NCI-H460 (cell line): ENCODE measurements at regions not wholly inside any gene's neighbourhood (a gene's known extent, or its start where the extent isn't known, plus 50 kb on each side); places are given as distances from the start of the nearest gene placed in this dataset.

Experiments
- DNase-seq: peaks from one replicate; pipeline ENCODE4 v3.0.0-alpha.2; 2016; ENCODE audit warnings: low read depth; ENCODE audit errors: extremely low read depth

DNA sequence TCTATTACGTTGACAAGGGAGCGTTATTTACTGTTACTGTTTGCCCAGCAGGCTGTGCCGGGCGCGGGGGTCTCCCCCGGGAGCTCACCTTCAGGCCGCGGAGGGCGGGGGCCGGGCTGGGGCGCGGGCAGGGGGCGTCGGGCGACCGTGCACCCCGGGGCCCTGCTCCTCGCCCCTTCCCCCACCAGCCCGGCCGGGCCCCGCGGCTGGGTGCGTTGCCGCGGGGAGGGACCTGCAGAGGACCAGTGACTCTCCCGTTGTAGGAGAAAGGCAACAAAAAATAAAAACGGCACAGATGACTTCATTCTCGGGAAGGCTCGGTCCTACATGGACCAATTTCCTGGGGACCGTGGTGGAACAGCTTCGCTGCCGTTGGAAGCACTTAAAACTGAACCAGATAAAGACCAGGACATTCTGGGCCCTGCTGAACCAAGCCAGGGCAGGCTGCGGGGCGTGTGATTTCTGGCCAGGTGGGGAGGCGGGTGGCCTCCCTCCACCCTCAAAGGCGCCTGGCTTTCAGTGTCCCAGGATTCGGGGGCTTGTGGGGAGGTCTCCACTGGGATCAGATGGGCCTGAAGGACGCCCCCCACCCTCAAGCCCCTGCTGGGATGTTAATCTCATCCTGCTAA is 57.4 kb downstream of the IGLL1 start:
- no peak for DNase-seq

DNA sequence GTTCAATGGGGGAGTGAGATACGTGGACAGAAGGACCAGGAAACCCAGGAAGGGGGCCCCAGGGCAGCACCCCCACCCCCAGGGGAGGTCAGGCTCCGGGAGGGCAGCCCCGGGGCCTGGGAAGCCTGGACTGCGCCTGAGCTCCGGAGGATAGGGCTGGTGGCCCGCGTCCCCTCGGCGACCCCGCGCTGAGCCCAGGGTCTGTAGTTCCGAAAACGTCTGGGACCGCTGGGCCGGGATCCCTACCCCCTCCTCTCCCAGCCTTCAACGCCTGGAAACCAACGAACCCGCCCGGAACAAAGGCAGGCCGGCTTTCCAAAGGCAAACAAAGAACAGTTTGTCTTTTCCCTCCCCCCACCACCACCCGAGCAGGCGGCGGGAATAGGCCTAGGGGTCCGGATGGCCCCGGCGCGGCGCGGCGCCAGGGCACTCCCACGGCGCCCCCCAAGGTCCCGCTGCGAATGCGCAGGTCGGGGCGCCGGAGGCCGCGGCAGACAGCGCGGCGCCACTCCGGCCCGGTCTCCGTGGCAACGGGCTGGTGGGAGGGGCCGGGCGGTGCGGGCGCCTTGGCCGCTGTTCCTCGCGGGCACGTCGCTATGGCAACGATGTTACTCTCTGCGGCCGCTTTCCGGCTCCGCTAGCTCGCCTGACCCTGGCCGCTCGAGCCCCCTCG is 58.5 kb downstream of the IGLL1 start:
- peak; percentile 75 for DNase-seq

DNA sequence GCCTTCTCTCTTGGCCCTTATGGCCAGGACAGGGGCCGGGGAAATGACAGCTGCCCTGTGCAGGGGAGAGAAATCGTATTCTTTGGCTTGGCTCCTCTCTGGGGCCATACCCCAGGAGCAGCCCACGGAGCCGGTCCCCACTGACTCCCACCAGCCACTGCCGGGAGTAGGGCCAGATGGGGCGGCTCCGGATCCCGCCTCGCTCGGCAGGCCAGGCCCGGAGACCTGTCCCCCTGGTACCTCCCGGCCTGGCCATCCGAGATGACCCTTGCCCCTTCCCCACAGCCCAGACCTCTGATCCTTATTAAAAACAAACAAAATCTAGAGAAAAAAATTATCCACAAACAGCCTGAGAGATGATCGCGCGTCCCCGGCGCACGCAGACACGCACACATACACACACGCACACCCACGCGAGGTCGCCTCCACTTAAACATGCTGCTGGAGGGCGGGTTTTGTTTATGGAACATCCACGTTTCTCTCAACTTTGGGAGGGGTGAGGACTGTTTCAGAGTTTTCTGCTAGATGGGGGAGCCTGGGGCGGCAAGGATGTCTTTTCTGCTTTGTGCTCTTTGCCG is 59.1 kb downstream of the IGLL1 start:
- no peak for DNase-seq

DNA sequence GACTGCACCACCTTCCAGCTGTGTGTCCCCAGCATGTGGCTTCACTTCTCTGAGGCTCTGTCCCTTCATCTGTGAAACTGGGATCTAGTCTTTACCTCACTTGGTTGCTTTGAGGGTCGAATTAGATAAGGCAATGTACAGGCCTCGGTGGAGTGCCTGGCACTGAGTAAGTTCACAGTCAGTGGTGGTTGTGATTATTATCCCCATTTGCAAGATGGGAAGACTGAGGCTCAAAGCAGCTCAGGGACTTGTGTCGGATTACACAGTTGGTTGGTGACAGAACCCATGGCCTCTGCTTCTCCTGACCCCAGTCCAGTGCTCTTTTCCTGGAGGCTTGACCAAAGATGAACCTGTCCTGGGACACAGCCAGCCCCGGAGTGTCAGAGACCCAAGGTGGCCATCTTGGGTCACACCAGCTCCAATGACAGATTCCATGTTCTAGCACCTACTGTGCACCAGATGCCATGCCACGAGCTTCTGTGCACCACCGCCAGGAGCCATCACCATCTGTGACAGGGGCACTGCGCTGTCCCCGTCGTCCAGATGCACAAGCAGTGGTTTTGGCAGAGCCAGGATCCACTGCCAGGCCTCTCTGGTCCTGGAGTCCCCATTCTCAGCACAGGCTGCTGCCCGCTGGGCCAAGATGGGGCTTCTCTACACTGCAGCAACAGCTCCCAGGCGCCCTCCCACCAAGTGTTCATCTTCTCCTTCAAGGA is 60.5 kb downstream of the IGLL1 start:
- no peak for DNase-seq

DNA sequence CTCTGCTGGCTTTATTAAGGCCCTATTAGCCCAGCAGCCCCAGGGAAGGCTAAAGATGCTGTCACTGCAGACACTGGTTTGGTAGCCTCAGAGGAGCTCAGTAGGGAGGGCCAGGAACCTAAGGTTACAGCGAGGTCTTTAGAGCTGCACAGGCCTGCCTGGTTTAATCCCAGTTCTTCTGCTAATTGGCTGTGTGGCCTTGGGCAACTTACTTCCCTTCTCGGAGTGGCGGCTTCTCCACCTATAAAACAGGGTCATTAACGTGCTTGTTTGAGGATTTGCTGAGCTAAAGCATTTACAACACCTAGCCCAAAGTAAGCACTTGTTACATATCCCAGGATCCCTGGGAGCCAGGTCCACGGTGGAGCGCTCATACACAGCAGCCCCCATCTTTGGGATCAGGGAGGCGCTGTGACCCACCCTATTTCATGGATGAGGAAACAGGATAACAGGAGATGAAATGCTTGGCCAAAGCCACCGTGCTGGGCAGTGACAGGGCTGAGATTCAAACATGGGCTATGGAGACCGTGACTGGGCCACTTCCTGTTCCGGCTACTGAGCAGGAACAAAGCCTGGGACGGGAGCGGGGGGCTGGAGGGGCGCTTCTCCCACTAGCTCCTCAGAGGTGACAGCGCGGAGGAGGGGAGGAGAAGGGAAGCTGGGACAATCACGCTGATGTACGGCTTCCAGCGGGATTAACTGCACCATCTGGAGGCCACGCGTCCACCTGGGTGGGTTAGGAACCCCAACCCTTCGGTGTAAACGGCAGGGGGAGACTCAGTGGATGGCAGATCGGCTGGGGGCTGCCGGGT is 61.5 kb downstream of the IGLL1 start:
- no peak for DNase-seq

DNA sequence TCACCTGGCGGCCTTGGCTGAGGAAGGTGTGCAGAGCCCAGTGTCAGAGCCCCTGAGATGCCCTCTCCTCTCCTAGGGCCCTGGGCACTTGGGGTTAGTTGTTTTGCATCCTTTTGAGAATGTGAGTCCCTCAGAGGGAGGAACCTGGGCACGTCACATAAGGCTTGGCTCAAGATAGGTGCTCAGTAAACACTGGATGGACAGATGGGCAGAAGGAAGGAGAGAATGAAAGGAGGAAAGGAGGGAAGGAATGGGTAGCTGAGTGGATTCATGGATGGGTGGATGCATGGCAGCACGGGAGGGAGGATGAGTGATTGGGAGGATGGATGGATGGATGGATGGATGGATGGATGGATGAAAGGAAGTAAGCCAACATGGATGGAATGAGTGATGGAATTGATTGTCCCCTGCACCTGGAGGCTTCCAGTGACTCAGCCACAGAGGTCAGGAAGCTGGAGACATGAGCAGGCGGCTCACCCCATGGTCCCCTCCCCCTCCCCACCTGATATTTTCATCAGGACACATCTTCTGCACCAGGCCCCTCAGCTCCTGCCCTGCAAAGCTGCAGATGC is 62.2 kb downstream of the IGLL1 start:
- DNase-seq = no peak

DNA sequence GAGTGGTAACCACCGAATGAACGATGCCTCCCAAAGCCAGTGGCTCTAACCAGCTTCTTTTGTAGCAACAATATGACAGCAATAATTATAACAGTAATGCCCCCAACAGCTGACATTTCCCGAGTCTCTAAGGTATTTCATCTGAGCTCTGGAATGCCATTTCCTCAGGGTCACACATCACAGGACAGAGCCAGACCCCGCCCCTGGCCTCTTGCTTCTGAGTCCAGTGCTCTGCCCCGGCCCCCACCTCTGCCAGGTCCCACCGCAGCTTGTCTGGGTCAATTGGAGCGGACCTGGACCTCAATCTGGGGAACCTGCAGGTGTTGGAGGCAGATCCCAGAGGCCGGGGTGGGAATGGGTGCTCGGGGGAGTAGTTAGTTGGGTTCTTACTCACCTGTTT is 63.8 kb downstream of the IGLL1 start:
- DNase-seq = no peak

DNA sequence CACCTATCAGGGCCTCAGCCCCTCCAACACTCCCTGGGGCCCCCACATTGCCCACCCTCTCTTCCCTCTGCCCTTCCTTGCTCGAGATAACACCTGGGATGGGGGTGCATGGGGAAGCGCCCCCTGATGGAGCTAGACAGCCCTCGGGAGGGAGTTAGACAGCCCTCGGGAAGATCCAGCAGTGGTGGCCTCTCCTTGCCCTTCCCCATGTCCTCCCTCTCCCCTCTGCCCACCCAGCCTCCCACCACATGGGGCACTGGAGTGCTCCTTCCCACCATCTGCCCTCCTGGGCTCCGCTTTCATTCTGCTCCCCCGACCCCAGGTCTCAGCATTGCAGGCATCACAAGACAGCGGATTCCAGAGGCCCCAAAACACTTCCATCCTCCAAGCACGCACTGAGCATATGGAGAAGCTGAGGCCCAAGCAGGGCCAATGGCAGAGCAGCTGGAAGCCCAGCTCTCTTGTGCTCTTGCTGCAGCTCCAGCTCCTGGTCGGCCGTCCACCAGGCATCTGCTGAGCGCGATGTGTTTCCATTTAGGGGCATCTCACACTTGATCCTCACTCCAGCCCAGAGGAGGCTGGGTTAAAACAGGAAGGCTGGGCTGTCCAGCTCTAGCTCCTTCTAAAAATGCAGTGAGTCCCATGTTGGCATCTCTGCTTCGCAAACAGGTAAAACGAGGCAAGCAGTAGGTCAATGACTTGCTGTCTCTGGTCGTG is 65.6 kb downstream of the IGLL1 start:
- no peak for DNase-seq

DNA sequence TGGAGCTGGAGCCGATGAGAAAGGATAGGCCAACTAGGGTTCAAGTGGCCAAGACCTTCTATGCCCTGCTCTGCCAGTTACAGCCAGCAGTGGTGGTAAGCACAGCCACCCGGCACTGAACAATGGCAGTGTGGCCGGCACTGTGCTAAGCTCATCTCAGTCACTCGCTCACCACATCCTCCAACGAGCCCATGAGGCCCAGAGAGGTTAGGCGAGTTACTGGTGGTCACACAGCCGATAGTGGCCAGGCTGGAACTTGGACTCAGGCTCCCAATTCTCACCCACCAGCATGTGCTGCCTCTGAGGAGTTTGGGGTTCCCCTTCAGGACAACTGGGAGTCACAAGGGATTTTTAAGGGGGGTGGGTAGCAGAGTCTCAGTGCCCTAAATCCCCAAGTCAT is 66.4 kb downstream of the IGLL1 start:
- no peak for DNase-seq

DNA sequence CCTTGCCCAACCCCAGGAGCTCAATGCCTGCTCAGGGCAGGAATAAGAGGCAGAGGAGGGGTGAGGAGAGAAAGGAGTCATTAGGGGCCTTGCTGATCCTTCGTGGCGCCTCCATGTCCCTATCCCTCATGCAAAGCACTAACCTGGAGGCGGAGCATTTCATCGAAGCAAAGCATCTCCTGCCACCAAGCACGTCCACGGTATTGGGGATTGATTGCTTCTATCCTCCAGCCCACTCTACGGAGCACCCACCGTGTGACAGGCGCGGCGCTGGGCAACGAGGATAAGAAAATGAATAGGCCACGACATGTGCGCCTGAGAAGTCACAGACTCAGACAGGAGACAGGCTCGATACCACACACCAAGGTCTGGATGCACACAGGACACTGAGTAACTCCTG is 67.0 kb downstream of the IGLL1 start:
- DNase-seq = no peak

DNA sequence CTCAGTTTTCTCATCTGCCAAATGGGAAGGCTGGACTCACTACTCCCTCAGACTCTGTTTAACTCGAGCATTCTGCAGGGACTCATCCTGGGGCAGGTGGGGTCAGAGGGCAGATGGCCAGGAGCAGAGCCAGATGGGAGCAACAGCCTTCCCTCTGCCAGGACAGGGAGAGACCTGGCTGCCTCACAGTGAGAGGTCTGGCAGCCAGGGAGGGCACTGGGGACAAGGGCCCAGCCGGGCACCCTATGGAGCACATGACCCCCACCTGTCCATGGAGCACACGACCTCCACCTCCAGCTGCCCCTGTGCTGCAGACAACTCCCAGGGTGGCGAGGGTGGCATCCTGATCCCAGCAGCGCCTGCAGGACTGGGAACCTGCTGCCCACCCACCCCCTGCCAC is 67.4 kb downstream of the IGLL1 start:
- no peak for DNase-seq

DNA sequence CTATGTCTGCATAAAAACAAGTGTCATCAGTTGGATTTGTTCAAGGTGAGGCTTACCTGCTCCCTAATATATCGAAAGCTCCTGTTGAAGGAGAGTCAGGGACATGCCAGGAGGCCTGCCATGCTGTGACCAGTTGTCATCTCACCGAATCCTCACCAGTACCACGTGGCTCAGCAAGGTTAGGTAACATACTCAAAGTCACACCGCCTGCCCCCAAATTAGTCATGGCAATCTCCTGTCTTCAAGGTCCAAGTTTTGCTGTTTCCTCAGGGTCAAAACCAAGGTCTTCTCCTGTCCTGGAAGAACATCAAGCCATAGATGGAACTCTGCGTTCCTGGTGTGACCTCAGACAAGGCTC is 67.8 kb downstream of the IGLL1 start:
- no peak for DNase-seq

DNA sequence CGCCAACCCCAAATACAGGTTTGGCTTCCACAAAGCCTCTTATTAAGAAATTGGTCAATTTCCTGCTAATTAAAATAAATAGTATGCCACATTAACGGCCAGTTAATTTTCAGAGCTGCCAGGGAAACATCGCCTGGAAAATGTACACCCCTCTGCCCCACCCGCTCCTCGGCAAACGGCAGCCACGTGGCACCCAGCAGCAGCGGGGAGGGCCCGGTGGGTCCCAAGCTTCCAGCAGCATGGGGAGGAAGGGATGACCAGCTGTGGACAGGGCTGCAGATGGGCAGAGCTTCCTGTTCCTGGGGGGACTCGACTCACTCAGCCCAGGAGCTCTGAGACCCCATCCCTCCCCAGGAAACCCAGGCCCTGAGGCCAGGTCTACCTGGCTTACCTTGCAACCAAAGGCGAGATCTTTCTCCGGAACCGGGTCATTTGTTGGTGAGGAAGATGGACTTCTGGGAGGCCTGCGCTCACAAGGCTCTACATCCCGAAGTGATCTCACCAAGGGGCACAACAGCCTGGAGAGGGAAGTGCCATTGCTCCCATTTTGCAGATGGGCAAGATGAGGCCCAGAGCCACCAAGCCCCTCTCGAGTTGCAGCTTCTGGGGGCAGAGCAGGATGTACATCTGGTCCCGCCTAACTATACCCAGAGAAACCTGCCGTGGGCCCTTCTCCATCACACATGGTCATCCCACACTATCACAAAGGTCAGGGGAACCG is 68.3 kb downstream of the IGLL1 start:
- no peak for DNase-seq

DNA sequence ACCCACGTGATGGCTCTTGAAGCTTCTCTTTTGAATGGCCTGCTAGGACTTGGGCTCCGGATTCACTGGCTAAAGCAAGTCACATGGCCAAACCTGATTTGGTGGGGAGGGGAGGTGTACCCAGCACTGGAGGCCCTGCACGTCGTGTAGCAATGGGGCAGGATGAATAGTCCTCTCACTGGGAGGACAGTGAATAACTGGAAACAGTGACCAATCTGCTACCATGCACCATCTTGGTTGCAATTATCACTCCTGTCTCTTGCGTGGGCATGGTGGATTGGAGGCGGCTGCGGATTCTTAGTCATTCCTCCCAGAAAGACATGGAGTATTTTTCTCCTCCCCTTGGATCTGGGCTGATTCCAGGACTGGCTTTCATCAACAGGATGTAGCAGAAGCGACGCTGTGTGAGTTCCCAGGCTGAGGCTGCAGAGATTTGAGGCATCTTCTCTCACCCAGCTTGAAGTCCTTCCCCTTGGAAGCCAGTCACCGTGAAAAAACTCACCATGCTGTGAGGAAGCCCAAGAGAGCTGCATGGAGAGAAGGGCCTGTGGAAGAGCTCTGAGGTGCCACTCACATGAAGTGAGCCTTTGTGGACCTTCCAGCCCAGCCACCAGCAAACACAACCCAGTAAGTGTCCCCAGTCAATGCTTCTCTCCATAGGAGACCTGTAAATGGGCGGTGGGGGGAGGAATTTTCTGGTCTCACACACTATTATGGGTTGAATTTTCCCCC is 70.4 kb downstream of the IGLL1 start:
- DNase-seq = no peak

DNA sequence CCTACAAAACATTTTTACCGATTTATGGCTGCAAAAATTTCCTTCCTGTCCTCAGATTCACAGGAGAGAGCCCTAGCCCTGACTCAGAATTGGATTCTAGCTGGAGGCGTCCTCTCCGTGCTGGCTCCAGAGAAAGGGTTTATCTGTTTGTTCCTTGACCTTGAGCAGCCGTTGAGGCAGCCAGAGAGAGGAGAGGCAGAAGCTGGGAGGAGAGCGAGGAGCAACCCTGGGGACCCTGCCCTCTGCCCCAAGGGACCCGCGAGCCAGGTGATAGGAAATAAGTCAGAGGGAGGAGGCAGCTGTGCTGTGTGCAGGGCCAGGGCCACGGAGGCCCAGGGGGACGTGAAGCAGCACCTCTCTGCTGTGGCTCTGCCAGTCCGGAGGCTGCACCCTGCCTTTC is 75.6 kb downstream of the IGLL1 start:
- DNase-seq = no peak

DNA sequence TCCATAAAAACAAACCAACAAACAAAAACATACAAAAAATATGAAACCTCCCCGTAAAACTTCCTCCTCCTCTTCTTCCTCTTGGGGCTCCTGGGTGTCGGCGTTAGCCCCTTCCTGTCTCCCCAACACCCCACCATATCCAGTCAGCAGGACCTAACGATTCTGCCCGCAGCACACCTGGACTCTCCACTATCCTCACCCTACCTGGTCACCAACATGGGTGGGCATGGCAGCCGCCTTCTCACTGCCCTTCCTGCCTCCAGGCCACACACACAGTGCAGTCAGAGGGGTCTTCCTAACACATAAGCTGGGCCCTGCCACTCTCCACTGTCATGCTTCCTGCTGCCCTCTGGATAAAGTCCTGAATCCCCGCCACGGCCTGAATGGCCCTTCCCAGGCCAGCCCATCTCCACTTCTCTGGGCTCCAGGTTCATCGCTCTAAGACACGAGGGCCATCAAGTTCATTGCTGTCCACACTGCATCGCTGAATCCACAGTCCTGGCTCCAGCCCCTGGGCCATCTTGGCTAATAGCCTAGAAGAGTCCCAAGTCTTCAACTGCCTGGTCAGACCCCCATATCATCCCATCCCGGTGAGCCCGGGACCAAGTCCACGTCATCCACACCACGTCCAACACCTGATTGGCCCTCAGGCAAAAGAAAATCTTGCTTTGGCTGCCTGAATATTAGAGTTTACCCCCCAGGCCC is 76.2 kb downstream of the IGLL1 start:
- no peak for DNase-seq

DNA sequence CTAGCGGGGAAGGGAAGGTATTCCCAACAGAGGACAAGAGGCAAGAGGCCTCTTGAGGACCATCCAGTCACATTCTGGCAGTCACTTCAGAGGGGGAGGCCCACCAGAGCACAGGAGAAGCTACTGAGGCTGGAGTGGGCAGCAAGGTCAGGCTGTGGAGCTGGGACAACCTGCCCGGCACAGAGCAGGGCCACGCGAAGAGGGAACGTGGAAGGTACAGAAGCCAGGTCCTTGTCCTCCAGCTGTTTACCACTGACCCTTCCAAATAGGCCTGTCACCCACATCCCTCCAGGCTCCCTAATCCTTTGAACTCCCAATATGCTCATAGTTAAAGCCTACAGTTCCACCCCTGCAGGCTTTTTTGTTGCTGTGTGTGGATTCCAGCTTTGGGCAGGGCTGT is 76.9 kb downstream of the IGLL1 start:
- DNase-seq = no peak

DNA sequence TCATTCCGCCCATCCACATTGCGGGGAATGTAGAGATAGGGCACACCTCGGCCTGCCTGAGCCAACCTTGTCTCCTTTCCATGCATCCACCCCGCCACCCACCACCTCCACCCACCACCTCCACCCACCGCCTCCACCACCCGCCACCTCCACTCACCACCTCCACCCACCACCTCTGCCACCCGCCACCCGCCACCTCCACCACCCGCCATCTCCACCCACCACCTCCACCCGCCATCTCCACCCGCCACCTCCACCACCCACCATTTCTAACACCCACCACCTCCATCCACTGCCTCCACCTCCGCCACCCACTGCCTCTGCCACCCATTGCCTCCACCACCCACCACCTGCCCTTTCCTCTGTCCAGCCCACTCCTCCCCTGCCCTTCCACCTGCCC is 78.4 kb downstream of the IGLL1 start:
- no peak for DNase-seq
